Ecto neural progenitor cell (in vitro differentiated cells): ENCODE measurements at regions not wholly inside any gene's neighbourhood (a gene's known extent, or its start where the extent isn't known, plus 50 kb on each side); places are given as distances from the start of the nearest gene placed in this dataset.

Source experiments
- DNase-seq: peaks from one replicate; pipeline ENCODE4 v3.0.0-alpha.2; 2018; ENCODE audit warnings: low spot score

DNA sequence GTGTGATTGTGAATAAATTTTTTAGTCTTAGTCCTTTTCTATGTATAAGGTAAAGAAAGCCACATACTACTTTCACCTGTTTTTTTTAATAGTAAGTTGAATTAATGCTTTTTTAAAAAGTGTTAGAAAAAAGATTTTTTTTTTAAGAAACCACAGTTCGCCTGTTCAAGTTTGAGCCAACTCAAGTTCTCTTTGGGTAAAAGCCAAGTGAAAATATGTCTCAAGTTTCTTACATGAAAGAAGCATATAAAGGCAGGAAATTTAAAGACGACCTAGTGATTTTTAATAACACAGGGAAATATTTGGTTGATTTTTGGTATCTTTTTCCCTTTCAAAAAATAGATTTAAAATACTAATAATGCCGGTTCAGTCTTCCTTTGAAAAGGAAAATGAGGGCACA is 369.9 kb upstream of the NR3C2 start:
- DNase-seq, result no peak

DNA sequence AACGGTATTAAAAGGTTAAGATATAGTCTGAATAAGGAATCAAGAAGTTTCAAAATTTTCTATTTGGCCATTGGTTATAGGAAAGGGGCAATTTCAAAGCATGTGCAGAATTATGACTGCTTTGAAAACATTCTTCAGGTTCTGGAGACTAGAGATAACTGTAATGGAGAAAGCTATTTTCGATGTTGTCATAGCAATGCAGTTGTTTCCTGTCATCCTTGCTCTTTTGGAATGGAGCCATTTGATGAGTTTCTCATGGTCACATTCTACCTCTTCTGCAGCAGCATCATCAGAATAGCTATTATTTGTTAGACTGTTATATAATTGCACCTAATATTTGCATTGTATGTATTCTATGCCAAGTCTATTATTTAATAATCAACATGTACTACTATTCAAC is 368.2 kb upstream of the NR3C2 start:
- no peak for DNase-seq

DNA sequence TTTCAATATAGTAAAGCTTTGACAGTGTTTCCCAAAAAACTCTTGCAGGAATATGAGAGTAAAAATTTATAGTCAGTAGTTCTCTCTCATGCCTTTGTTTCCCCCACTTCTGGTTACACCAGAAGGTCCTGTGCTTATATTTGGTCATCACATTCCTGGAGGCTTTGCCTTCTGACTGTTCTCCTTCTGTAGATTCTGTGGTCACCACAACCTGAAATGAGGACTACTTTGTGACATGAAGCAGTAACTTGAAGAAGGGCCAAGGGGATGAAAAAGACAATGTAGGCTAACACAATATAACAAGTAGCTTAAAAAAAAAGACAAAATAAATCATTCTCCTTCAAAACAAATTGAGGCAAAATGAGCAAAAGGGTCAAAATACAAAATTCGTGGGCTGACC is 366.2 kb upstream of the NR3C2 start:
- DNase-seq, result no peak

DNA sequence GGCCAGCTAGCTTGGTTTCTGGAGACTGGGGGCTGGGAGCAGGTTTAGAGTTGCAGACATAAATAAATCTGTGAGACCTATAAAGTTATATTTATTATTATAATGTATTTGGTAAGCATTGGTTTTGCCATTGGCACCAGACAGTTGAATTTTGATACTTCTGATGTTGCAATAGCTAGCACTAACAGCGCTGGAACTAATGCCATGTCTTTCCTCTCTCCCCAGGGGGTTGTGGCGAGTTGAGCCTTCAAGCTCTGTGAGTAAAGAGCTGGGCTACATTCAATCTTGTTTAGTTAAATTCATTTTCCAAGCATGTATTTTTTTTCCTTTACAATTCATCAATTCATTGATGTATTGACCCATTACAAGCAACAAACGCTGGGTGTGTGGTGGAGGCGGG is 358.7 kb upstream of the NR3C2 start:
- DNase-seq, result no peak

DNA sequence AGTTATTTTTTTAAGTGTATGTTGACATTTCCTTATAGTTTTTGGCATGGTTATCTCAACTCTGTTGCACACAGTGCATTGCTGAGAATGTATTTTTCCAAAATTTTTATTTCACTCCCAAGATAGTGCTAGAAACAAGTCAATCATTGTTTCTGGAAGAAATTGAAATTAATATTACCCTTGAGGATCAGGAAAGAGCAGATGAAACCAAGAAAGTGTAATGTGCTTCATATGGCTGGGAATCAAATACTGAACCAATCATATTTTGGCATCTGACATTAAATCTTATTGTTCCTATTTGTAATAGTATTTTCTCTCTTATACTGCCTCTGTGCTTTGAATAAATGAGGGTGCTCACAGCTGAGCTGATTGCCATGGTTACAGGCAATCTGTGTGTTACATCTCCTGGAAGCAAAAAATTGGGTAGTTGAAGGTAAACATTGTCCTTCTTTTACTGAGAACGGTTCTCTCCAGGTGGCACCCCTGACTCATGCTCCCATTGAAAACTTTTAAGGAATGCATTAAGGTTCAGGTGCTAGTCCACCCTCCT is 358.2 kb upstream of the NR3C2 start:
- no peak for DNase-seq

DNA sequence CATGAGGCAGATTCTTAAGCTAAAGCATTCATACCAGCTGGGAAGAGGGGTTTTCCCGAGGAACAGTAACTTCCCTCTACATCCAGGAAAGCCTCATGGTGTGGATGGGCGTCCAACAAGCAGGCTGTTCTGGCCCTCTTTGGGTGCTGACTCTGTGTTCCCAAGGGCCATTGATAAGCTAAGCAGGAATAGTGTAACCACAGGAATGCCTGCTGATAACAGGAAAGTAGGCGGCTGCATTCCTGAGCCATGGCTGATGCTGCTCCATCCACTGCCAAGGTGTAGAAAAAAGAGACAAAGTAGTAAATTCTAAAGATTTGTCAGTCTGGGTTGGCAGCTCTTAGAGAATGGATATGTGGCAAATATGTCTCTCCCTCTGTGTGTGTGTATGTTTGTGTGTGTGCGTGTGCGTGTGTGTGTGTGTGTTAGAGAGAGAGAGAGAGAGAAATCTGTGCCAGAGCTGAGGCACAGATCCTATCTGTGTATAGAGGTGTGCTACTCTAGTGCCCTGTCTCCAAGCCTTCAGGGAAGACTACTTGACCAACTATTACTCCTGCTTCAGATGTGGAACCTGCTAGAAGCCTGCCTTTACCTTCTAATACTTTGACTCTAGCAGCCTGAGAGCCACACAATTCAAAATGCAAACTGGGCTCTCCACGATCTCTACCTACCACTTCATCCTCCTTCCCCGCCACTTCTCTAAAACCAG is 353.1 kb upstream of the NR3C2 start:
- no peak for DNase-seq

DNA sequence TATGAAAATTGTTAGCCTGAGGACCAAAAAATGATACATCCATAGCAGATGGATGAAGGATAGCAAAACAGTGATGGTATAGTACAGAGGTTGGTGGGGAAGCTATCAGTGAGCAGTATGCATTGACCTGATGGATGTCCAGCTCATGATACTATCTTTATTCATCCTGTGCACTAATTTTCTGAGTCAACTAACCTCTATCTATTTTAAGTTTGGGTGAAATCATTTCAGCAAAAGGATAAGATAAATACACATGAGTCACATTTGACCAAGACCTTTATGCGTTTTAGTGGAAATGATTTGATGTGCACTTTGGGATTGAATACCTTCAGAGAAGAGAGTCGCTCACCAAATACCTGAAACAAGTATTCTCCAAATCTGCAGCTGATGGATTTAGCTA is 351.0 kb upstream of the NR3C2 start:
- DNase-seq, result no peak

DNA sequence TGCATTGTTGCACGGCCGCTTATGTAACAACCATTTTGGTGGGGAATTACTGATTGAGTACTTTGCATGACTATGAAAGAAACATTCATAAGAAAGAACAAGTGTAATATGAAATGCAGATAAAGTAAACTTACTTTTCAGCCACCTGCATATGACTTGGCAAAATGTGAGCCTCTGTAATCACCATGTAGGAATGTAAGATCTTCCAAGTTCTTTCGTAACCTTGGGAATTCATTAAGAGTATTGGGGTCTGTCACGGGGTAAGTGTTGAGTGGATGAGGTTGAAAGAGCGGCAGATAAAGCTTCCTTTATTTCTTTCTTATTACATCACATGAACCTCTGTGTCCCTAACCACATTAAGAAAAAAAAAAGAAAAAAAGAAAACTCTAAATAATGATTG is 348.5 kb upstream of the NR3C2 start:
- DNase-seq, result no peak

DNA sequence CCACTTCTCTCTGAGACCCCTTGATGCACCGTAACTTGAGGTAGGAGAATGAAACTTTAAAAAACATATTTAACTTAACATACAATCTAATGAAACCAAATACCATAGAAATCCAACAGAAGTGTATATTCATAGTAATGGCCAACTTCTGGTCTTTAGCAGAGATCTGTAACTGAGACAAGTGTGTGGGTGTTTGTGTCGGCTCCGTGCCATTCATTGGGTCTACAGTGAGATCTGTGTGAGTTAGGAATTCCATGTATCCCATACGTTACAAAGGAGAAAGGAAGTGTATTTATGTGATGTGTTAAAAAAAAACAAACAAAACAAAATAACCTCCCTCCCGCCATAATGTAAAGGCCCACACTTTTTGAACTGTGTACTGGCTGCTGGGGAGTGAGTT is 348.0 kb upstream of the NR3C2 start:
- no peak for DNase-seq

DNA sequence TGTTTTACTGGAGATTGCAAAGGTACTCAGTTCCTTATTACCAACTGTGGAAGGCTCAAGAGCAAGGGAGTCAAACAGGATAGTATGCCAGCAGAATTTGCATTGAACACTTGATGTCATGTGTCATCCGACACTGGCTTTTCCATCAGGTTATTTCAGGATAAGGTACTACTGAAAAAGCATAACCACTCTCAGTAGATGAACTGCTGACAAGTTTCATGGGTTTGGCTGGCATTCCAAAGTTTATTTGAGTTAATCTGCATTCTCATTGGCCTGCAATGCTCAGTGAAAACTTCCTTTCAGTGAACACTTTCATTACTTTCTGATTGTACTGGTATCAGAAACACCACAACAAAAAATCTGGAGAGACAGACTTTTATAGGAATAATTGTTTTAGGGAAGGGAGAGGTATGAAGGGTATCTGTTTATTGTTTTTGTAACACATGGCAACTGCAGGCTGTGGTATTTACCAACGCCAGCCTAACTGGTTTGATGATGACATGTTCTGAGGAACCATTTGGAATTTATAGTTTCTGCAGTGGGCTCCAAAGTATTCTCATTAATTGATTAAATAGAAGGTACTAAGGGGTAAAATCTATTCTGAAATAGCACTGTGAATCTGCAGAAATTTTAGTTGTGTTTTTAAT is 345.7 kb upstream of the NR3C2 start:
- no peak for DNase-seq

DNA sequence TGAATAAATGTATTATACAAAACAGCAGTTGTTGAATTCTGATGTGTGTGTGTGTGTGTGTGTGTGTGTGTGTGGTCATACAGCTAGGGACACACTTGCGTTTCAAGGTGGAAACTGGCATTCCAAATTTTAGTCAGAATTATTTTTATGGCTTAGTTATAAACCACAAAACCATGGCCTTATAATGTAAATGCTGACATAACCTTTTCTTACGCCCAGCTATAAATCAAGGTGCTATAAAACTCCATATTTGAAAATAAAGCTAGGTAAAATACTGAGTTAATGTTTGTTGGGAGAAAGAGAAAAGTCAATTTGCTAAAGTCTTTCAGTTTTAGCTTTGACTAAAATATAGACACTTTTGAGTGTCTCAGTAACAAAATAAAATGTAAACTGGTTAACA is 345.1 kb upstream of the NR3C2 start:
- DNase-seq, result no peak

DNA sequence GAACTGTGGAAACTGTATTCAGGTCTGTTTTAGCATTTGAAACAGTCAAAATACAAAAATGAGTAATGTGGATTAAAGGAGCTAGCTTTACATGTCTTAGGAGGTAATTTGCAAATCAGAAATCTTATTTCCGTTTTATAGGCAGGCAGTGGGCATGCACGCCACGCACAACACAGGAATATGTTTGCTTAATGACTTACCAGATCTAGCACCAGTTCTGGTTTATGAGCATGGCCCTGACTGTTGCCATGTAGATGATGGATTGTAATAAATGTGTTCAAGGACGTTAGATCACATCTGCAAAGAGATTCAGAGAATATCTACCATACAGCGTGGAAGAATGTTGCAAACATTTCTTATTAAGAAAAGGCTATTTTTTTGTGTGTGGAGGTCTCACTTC is 344.5 kb upstream of the NR3C2 start:
- no peak for DNase-seq

DNA sequence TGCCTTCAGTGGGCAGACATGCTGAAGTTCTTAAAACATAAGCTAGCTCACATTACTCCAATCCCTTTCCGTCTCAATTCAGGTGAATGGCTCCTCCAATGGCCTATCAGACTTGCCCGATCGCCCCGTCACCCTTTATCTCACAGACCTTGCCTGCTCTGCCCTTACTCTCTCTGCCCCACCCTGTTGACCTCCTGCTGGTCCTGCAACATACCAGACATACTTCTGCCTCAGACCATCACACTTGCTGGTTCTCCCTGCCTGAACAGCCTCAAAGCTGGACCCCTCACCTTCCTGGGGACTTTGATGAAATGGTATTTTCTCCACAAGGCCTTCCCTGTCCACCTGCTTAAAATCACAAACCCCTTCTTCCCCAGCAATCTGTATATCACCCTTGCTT is 340.1 kb upstream of the NR3C2 start:
- DNase-seq, result peak; percentile 53

DNA sequence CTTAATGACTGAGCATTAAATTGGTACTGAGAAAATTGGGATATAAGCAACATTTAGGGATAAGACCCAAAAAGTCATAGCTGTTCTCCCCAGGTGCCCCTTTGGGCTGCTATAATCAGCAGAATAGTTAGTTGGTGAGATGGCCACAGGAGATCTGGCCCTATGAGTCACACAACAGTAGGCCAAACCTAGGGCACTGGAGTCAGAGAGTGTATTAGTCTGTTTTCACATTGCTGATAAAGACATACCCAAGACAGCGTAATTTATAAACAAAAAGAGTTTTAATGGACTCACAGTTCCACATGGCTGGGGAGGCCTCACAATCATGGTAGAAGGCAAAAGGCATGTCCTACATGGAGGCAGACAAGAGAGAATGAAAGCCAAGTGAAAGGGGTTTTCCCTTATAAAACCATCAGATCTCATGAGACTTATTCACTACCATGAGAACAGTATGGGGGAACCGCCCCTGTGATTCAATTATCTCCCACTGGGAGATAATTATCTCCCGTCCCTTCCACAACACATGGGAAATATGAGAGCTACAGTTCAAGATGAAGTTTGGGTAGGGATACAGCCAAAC is 338.3 kb upstream of the NR3C2 start:
- no peak for DNase-seq

DNA sequence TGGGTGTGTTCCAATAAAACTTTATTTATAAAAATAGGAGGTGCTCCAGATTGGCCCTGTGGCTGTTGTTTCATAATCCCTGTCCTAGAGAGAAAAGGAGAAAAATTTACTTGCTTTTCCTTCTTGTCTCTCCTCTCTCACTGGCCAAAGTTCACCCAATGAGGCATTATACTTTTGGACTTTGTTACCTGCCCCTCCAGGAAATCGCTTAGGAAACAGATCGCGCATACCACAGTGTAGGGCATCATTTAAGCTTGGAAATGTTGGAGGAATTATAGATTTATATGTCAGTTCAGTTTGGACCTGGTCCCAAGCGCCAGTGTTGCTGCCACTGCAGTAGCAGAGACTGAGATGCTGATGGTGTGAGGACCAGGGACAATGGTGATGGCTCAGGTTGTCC is 337.6 kb upstream of the NR3C2 start:
- DNase-seq, result no peak

DNA sequence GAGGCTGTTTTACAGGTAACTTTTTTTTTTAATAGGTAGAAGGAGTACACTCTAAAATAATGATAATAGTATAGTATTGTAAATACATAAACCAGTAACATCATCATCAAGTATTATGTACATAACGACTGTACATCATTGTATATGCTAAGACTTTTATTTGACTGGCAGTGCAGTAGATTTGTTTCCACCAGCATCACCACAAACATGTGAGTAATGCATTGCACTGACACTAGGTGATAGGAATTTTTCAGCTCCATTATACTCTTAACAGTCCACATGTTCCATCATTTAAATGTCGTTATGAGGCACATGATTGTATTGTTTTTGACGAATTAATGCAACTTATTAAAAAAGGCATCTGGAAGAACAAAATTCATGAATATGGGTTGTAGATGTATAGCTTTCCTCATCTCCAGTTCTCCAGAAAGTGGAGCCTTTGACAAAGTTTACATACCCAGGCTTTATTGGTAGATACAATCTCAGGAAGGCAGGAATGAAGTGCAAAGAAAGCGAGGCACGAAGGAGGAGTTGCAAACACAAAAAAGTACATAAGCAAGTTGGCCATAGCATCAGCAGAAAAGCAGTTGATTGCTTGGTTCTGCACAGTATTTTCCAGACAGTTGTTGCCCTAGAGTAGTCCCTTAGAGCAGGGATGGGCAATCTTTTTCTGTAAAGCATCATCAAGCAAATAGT is 336.9 kb upstream of the NR3C2 start:
- DNase-seq, result no peak

DNA sequence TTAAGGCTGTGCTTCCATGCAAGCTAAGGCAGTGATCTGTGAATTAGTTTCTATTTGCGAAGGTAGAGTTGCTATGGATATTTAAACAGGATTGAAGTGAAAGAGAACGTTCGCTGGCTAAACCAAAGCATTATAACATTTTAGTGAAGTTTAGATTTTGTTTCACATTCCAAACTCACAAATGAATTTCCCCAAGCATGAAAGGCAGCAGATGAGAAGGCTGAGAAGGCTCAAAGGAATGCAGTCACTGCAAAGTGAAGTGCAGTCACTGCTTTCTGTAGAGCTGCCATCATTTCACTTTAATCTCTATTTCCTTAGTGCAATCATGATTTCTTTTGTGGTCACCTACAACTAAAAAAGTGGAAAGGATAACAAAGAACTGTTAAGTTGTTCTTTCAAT is 334.7 kb upstream of the NR3C2 start:
- DNase-seq, result no peak

DNA sequence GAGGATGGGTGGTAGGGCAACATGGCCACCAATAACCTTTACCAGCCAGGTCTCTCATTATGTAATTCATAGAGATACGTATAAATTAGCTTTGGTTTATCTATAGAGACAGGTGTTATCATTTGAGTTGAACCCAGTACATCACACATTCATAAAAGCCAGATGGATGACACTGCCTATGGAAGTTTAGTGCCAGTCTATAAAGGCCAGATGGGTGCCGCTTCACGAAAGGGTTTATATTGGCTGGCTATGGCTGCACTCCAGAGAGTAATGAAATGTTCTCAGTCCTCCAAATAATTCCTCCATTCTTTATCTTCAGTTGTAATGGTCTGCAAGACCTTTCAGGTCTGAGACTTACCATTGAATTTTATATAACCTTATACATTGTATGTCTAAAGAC is 331.9 kb upstream of the NR3C2 start:
- no peak for DNase-seq

DNA sequence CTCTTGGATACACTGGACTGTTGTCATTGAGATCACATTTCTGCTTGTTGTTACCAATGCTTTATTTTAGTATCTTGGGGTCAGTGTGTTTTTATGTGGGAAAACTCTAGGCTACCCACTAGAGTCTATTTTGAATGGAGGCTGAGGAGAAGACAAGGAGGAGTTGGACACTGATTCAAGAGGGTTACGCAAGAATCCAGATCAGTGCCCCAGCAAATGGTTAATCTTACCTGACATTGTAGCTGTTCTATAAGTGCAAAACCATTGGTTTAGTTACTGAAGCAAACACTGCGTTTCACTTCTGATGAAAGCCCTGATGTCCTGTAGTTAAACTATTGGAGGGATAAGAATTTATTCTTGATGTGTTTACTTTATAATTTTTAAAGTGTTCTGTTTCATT is 331.1 kb upstream of the NR3C2 start:
- no peak for DNase-seq

DNA sequence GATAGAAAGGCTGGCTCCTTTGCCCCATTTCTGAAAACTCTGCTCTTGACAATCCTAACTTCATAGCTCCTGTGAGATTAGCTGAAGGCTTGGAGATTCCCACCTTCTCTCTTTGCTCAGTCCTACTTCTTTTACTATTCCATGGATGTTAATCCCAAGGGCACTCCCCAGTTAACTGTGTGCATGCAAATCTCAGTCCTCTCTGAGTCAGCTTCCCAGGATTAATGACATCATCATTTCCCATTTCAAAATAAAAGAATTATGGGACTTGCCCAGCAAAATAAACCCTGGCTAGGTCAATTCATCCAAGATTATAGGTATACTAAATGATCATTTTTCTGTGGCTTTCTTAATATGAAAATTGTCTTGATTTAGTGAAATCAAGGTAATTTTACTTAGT is 328.6 kb upstream of the NR3C2 start:
- DNase-seq, result no peak

DNA sequence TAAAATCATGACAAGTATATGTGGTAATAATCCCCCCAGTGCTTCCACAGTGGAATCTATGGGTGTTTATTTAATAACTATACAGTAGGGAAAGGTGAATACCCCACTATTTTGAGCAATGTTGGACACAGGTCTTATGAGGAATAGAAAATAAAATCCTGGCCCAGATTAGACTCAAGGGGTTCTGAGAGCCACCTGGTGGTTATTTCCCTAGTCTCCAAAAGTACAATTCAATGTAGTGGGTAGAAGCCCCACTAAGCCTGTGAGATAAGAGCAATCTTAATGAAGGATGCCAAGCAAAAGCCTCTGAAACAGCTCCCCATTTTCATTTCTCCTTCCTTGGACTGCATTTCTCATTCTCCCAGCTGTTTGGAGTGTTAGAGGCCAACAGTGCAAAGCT is 328.2 kb upstream of the NR3C2 start:
- DNase-seq, result no peak

DNA sequence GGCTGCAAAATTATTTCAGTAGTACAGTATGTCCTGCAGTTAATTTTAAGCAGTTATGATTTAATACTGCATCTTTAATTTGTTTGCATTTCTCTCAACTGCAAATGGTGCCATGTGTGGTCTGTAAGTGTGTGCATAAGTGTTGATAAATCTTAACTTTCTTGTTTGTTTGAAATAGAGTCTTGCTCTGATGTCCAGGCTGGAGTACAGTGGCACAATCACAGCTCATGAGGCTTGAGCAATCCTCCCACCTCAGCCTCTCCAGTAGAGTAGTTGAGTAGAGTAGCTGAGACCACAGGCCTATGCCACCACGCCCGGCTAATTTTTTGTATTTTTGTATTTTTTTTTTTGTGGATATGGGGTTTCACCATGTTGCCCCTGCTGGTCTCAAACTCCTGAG is 322.5 kb upstream of the NR3C2 start:
- DNase-seq, result no peak

DNA sequence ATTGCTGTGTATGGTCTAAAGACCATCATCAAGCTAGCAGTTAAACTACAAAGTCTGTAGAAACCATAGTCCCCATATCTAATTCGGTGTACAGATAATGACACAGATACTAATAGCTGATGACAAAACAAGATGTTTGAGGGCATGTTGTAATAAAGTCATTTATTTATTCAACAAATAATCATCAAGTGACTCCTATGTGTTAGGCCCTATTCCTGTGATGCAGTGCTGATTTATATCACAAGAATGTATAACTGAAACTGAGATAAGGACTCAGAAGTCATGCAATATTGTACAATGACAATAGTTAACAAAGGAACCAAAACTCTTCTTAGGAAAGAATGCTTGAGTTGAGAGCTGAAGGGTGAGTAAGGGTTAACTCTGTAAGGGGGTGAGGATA is 315.0 kb upstream of the NR3C2 start:
- DNase-seq, result no peak
